Stimulated activated CD4-positive, alpha-beta T cell treated with anti-CD3 and anti-CD28 coated beads, TNF-alpha, amount 100 ng/mL, for 48 hours (primary cell): ENCODE measurements at regions not wholly inside any gene's neighbourhood (a gene's known extent, or its start where the extent isn't known, plus 50 kb on each side); places are given as distances from the start of the nearest gene placed in this dataset.
"Not testable (repeated sequence)": the region's sequence is repeated elsewhere in the genome, so short reads cannot be mapped to it uniquely, and the experiment has no call there.

Experiments used
- DNase-seq, 3 donors: peaks; one replicate each; pipeline ENCODE4 v3.0.0-alpha.2; 2020; ENCODE audit warnings: low read depth in 3 of 3

DNA sequence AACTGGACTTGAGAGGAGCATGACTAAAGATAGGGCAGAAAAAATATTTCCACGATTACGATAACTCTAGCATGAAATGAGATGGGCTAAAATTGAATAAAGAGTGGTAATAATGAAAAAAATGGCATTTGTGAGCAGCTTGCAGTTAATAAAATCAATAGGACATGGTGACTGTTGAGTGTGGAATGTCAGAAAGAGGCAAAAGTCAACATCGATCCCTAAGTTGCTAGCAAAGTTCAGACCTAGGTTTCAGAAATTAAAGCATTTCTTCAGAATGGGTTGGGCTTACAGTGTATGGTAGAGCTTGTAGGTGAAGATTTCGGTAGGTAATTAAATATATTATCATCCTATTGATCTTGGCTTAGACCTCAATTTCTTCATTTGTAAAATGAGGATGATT is 656.7 kb upstream of the NRG3 start:
- no peak for DNase-seq

DNA sequence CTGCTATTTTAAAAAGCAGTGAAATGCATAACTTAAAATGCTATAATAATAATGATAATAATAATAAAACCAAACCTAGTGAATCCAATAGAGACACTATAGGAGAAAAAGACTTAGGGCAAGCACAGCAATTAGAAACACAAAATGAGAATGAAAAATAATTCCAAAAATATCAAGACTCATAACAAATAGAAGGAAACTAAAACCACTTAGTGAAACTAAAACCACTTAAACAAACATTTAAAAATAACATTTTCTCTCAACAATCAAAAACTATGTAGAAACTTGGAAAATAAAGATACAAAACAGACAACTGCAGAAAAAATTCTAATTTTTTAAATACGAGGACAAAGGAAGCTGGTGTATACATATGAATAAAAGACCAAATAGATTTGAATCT is 655.2 kb upstream of the NRG3 start:
- DNase-seq, result no peak

DNA sequence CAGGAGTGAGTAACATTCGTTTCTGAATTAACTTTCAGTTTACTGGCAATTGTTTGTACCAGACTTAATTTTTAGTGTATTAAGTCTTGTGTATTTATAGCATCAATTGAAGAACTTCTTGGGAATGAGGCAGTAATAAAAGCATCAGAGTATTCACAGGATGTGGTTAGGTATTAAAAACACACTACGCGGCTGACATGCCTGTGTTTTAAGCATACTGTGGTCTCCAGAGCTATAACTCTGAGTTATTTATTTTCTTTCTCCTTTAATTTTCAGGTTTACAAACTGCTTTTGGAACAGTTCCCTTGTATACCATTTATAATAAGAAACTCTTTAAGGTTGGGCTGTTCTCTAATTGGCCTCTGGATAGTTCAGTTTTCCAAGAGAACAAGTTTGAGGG is 626.1 kb upstream of the NRG3 start:
- no peak for DNase-seq

DNA sequence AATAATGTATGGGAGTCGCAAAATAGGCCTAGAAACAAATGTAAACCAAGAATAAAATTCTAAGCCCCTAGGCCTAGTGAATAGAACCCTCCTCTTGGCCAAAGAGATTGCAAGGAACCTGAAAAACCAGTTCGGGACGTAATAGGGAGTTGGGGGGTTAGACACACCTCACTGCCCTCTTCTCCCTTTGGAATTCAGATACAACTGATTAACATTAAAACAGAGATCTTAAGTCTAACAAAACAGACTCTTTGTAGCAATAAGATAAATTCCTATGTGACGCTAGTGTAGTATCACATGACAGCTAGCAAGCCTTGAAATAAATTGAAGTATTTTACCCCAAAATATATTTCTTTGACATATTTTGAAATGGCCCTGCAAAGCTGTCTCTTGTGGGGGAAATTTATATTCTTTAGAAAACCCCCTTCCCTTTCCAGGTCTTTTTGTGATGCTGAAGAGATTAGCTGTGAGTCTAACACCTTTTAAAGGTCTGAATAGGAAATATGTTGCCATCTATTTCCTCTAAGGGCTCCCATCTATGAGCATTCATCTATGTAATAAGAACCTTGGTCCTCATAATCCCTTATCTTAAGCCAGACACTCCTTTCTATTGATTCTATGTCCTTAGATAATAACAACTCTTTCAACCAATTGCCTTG is 623.4 kb upstream of the NRG3 start:
- no peak for DNase-seq

DNA sequence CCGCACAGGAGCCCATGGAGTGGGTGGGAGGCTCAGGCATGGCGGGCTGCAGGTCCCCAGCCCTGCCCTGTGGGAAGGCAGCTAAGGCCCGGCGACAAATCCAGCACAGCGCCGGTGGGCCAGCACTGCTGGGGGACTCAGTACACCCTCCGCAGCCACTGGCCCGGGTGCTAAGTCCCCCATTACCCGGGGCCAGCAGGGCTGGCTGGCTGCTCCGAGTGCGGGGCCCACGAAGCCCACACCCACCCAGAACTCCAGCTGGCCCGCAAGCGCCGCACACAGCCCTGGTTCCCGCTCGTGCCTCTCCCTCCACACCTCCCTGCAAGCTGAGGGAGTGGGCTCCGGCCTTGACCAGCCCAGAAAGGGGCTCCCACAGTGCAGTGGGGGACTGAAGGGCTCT is 610.0 kb upstream of the NRG3 start:
- DNase-seq, result not testable (repeated sequence)

DNA sequence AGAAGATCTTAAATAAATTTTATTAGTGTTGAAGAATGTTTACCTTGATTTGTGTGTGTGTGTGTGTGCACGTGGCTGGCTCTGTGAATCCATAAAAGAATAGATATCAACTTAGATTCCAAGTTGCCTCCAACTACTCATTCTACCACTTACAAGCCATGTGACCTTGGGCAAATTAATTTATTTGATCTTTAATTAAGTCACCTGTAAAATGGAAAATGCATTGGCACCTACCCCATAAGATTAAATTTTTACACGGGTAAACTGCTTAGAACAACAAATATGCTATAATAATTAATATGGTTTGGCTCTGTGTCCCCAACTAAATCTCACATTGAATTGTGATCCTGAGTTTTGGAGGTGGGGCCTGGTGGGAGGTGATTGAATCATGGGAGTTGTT is 604.9 kb upstream of the NRG3 start:
- DNase-seq, result no peak

DNA sequence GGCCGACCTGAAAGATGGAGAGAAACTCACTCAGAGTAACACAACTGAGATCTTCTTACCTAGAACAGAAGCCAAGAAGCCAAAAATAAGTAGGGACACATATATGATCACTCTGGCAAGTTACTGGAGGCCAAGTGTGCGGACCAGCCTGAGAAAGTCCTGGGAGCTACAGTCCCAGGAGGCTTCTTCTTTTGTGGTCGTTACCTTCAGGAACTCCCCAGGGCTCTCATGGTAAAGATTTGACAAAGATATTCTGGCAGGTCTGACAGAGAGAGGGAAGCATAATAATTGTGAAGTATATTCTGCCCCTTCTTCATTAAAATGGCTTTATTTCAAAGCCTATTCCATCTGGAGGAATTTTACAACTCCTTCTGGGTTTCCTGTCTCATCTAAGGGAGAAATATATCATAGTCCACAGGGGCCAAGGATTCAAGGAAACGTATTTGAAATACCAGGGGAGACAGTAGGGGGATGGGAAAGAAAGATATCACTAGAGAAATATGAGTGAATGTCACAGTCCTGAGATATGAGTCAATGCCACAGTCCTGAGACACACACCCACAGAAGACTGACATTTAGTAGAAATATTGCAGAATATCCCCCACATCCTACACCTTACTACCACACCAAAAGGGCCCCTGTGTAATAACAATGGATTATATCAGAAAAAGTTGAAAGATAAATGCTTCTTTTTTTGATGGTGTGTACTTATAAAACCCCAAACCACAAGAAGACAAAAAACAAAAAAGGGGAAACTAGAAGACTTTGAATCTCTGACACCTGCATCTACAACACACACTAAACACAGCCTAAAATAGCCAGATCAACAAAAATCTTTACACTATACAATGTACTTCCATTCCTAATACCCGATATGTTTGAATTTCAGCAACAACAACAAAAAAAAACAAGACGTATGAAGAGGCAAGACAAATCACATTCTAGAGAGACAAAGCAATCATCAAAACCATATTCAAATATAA is 594.2 kb upstream of the NRG3 start:
- no peak for DNase-seq

DNA sequence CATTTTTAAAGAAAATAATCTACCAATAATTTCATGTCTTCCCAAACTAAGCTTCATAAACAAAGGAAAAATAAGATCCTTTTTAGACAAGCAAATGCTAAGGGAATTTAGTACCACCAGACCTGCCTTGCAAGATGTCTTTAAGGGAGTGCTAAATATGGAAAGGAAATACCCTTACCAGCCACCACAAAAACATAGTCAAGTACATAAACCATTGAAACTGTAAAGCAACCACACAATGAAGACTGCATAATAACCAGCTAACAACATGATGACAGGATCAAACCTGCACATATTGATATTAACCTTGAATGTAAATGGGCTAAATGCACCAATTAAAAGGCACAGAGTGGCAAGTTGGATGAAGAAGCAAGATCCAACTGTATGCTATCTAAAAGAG is 586.5 kb upstream of the NRG3 start:
- no peak for DNase-seq

DNA sequence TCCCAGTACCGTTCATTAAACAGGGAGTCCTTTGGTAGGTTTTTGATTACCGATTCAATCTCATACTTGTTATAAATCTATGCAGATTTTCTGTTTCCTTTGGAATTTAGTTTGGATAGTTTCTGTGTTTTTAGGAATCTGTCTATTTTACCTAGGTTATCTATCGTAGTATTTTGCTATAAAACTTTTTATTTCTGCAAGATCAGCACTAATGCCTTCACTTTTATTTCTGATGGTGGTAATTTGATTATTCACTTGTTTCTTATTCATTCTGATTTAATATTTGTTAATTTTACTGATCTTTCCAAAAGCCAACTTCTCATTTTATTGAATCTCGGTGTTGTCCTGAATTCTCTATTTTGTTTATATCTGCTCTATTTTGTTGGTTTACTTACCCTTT is 577.7 kb upstream of the NRG3 start:
- DNase-seq, result no peak

DNA sequence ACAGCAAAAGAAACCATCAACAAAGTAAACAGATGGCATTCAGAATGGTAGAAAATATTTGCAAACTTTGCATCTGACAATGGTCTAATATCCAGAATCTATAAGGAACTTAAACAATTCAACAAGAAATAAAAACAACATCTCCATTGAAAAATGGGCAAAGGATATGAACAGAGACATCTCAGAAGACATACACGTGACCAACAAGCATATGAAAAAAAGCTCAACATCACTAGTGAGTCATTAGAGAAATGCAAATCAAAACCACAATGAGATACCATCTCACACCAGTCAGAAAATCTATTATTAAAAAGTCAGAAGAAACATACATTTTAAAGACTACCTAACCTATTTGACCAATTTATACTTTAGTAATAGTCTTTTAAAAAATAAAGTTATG is 571.3 kb upstream of the NRG3 start:
- DNase-seq, result no peak

DNA sequence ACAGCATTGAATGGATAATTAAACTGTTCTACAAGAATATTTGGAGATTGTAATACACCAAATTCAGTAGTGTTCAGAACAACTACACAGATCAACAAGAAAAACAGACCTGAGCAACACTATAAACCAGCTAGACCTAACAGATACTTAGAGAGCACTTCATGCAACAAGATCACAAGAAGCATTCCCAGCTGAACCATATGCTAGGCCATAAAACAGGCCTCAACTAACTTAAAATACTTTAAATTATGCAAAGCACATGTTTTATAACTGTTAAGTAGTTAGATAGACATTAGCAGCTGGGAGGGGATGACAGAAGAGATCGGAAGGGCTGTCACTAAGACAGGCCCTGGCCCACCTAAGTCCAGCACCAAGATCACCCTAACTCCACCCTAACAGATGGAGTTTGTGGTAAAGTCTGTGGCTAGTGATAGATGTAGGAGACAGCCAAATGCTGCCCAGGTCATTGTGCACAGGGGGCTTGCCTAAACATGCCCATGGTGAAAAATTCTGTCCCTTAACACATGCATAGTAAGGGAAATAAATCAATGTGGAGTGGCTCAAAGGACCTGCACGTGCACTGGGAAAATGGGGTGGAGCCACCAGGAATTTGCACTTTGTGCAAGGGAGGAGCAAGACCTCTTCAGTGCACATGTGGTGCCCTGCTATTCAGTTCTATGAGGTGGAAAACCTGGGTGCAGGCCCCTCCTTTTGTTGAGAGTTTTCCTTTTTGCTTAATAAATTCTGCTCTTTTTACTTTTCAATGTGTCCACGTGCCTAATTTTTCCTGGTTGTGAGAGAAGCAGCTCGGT is 567.8 kb upstream of the NRG3 start:
- DNase-seq, result no peak

DNA sequence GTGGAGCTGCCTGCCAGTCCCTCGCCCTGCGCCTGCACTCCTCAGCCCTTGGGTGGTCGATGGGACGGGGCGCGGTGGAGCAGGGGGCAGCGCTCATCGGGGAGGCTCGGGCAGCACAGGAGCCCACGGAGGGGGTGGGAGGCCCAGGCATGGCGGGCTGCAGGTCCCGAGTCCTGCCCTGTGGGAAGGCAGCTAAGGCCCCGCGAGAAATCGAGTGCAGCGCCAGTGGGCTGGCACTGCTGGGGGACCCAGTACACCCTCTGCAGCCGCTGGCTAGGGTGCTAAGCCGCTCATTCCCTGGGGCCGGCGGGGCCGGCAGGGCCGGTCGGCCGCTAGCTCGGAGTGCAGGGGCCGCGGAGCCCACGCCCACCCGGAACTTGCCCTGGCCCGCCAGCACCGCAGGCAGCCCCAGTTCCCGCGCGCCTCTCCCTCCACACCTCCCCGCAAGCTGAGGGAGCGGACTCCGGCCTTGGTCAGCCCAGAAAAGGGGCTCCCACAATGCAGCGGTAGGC is 565.9 kb upstream of the NRG3 start:
- DNase-seq, result no peak

DNA sequence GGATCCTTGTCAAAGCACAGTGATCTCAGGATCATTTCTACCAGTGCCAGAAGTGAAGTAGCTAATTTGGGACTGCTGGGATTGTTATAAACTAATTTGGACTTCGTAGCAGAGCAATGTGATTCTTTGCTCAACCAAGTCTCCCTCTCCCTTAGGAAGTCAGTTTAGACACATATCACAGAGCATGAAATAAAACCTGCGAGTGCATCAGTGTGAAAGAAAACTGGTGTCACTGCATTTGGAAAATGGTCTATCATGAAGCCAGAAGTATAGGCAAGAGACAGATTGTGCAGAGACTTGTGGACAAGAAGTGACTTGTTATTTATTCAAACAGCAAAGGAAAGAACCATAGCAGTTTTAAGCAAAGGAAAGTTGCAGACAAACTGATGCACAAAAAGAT is 560.5 kb upstream of the NRG3 start:
- DNase-seq, result no peak

DNA sequence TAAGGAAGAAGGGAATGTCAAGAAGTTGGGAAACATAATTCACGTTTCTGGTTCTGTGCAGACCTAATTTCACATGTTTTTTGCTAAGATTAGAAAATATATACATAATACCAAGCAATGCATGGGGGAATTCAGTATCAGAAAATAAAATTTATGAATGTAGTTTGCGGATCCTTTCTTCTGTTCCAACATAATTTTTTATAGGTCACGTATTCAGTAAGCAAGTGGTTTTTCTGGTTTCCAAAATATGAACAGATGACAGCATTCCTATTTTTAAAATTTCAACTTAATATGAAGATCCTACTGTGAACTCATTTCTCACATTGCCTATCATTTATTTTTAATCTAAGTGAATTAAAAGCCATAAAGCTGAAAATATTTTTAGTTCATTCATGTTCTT is 560.0 kb upstream of the NRG3 start:
- no peak for DNase-seq

DNA sequence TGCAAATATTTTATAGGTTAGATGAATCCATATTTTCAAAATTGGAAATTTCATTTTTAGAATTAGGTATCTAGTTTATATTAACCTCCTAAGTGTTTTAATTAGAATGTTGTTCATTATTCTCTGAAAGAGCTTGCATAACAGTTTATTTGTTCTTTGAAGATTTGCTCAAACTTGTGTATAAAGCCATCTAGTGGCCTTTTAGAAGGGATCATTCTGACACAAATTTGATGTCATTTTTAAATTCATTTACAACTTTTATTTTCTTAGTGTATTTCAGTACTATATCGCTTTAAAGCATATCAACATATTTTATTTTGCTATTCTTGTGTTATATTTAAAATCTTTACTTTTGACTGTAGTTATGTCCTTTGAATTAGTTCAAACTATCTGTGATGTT is 527.0 kb upstream of the NRG3 start:
- no peak for DNase-seq

DNA sequence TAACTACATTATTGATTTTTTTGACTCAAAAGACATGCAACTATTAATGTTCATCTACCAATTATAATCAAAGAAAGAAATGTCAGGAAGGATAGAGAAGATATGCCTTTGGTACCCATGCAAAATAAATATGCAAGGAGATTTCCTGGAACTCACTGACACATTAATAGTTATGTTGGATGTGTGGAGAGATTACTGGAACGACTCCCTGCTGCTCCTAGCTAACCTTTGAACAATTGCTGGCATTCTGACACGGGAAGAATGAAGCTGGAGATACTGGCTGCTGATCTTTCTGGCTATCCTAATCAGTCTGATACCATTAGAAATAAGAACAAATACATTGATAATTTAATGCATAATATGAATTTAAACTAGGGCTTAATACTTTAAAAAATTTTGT is 507.9 kb upstream of the NRG3 start:
- DNase-seq, result no peak

DNA sequence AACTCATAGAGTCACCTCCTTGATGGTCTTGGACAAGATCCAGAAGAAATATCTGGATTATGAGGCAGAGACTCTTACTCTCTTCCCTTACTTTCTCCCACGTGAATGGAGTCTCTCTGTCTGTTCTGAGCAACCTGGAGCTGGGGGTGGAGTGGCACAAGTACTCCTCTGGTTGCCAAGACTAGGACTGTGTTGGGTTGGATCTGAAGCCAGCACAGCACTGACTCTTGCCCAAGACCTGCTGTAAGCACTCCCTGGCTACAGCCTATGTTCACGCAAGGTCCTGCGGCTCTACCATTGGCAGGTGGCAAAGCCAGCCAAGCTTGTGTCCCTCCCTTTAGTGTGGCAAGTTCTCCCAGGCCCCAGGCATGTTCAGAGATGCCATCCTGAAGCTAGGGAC is 488.2 kb upstream of the NRG3 start:
- no peak for DNase-seq

DNA sequence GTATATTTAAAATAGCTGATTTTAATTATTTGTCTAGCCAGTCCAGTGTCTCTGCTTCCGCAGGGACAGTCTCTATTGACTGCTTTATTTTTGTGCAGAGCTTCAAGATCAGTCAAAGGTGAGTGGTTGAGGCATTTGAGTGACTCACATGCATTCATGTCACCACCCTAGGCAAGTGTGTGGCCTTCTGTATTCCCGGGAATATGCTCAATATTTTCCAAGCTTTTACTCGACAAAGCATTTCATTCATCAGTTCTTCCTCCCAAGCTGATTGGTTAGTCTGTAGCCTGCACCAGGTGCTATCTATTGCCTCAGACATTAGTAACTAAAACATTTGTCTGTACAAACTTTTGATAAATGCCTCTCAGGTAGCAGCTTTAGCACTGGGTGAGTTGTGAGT is 471.5 kb upstream of the NRG3 start:
- DNase-seq, result no peak

DNA sequence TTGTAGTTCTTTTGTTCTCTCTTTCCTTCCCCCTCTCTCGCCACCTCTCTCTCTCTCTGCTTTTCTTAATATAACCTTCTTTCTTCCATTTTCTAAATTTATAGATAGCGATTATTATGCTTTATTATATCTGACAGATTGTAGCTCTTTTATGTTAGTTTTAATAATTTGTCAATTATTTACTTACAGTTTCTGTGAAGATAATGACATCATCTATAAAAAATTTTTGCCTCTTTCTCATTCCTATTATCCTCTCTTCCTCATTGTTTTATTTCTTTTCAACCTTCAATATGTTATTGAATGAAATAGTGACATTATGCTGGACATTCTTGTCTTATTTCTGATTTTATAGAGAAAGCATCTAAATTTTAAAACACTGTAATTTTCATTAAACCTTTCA is 469.6 kb upstream of the NRG3 start:
- DNase-seq, result no peak

DNA sequence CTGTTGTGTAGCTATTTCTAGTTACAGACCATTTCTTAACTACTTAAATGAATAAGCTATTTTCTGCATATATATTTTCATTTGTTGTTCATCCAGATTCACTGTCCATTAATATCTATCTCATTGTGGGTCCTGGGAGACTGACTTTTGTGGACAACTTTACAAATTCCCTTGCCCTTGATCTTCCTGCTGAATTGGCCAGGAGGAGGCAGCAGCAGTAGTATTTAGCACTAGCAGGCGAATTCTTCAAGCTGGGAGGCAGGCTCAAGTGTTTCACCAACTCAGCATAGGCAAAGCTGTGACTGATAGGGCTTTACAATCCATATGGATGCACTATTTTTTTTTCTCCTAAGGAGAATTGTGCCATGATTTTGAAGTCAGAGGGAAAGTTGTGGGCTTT is 461.0 kb upstream of the NRG3 start:
- DNase-seq, result no peak

DNA sequence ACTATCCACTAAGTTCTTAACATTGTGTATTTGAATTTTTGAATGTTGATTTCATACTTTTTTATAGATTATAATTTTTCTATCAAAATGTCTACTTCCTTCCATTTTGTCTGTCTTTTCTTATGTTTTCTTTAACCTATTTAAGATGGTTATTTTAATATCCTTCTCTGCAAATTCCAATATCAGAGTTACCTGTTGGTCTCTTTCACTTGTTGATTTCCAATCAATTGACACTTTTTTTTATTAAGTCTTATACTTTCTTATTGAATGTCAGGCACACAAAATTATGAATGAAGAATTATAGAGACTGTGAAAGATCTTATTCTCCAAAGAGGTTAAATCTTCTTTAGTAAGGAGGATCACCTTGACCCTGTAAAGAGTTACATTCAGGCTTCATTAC is 448.3 kb upstream of the NRG3 start:
- no peak for DNase-seq

DNA sequence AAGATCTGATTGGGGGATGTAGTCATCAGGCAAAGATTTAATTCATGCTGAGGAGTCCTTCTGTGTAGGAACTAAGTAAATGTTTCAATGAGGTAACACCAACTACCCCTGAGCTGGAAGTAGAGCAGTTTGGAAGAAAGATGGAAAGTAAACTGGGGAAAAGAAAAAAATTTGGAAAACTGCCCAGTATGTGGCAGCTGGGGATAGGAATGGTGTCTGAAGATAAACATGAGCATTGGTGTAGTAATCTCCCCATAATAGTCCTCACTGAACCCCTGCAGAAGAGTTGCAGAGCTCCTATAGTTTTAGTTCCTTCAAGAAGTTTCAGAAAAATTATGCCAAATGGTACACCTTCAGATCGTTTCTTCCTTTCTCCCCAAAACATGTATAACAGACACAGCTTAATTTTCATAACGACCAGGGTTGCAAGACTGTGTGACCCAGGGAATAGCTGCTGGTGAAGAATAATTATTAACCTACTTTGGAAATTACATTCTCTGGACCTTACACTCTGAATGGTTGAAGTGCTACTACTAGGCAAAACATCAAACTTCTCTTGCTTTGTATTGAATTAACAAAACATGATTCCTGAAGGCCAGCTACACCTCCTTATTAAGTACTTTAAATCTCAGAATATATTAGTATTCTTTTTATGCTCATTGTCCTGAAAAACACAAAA is 446.4 kb upstream of the NRG3 start:
- no peak for DNase-seq
